SK-N-SH (cell line): ENCODE measurements at regions not wholly inside any gene's neighbourhood (a gene's known extent, or its start where the extent isn't known, plus 50 kb on each side); places are given as distances from the start of the nearest gene placed in this dataset.

ENCODE experiments used
- CHD2 ChIP-seq: fragments of 150-350 bp; IDR thresholded peaks from 2 replicates; pipeline ENCODE4 v1.6.1; 2018; ENCODE audit warnings: low read length; ENCODE audit not compliant: partially characterized antibody
- CTCF ChIP-seq: fragments of 200-600 bp; sonication (generic); IDR thresholded peaks from 2 replicates; pipeline ENCODE4 v1.6.1; 2017; ENCODE audit warnings: antibody characterized with exemption, mild to moderate bottlenecking, moderate library complexity
- EP300 ChIP-seq, 2 experiments: IDR thresholded peaks; 2 replicates each; pipeline versions ENCODE4 v1.4.0 to v1.6.1; 2012; ENCODE audit warnings: borderline replicate concordance in 1 of 2, low read depth in 1 of 2, low read length in 1 of 2
- EZH2phosphoT487 ChIP-seq: fragments of 200-600 bp; sonication (generic); IDR thresholded peaks from 2 replicates; pipeline ENCODE4 v1.6.1; 2017; ENCODE audit warnings: low read depth, mixed run types, mild to moderate bottlenecking, antibody characterized with exemption, moderate library complexity, borderline replicate concordance
- FOXJ3 ChIP-seq: sonication (generic); formaldehyde crosslinking; IDR thresholded peaks from 2 replicates; pipeline ENCODE4 v1.5.1; 2020; ENCODE audit warnings: mild to moderate bottlenecking, missing genetic modification reagents
- GABPA ChIP-seq: IDR thresholded peaks from 2 replicates; pipeline ENCODE4 v1.4.0; 2012; ENCODE audit warnings: low read depth, mild to moderate bottlenecking
- JUND ChIP-seq: IDR thresholded peaks from 2 replicates; pipeline ENCODE4 v1.4.0; 2012
- MAX ChIP-seq: IDR thresholded peaks from 2 replicates; pipeline ENCODE4 v1.4.0; 2012; ENCODE audit warnings: low read depth
- NFIC ChIP-seq: IDR thresholded peaks from 2 replicates; pipeline ENCODE4 v1.4.0; 2012; ENCODE audit warnings: borderline replicate concordance
- NRF1 ChIP-seq: IDR thresholded peaks from 2 replicates; pipeline ENCODE4 v1.6.1; 2012; ENCODE audit warnings: low read depth, mild to moderate bottlenecking, low read length
- POLR2AphosphoS5 ChIP-seq: IDR thresholded peaks from 2 replicates; pipeline ENCODE4 v1.6.1; 2012; ENCODE audit warnings: low read depth, low read length
- REST ChIP-seq: IDR thresholded peaks from 2 replicates; pipeline ENCODE4 v1.6.1; 2012; ENCODE audit warnings: mild to moderate bottlenecking, low read depth, low read length, moderate library complexity
- SIN3A ChIP-seq: IDR thresholded peaks from 2 replicates; pipeline ENCODE4 v1.6.1; 2012; ENCODE audit warnings: low read depth, mild to moderate bottlenecking, low read length, moderate library complexity, borderline replicate concordance
- USF1 ChIP-seq: IDR thresholded peaks from 2 replicates; pipeline ENCODE4 v1.4.0; 2012; ENCODE audit warnings: low read depth, borderline replicate concordance

GRCh38 chr2:52571380-52572347 is 1195.9 kb upstream of the CHAC2 start:
- TF ChIP-seq CHD2: no peak
- no peak for TF ChIP-seq EP300 (IDR thresholded peaks at IDR 0.05; ENCODE audit: borderline replicate concordance in 1 of 2, low read depth in 1 of 2, low read length in 1 of 2)
- TF ChIP-seq CTCF: no peak
- no peak for TF ChIP-seq JUND
- no peak for TF ChIP-seq REST
- TF ChIP-seq NRF1: no peak
- TF ChIP-seq GABPA: no peak
- no peak for TF ChIP-seq MAX
- no peak for TF ChIP-seq POLR2AphosphoS5
- no peak for TF ChIP-seq FOXJ3 (CRISPR knock-in tag)
- no peak for TF ChIP-seq EZH2phosphoT487
- no peak for TF ChIP-seq NFIC
- TF ChIP-seq USF1: no peak
- TF ChIP-seq SIN3A: no peak
